ENCODE measurements at regions not wholly inside any gene's neighbourhood (a gene's known extent, or its start where the extent isn't known, plus 50 kb on each side); places are given as distances from the start of the nearest gene placed in this dataset.

DNA sequence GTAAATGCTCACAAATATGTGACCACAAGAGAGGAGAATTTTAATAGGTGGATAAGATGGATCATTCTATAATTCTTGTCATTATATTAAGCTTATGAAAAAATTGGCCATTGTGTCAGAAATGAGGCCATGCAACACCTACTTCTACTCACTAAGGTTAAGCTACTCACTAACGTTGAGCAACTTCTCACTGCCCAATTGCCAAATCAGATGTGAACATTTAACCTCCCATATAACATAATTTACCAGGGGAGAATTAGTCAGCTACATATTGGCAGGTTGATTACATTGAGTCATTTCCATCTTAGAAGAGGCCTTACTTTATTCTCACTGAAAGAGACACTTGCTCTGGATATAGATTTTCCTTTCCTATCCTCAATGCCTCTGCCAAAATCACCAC is 211.2 kb upstream of the DGKB start:
- ChIA-PET POLR2A (no interaction called here), CTCF (interaction anchor here (0.6 kb wide), 1 partner anchor 308 kb away, joined by 3 read pairs; no protein-coding TSS in a partner anchor)
- Histone ChIP-seq H3K4me3 (ENCODE audit: low read depth, low read length) (no peak overlapping the region), H3K27ac (ENCODE audit: extremely low read depth, low read depth, low read length) (no peak overlapping the region), H3K4me1 (ENCODE audit: control insufficient read depth, insufficient read depth, low read length) (no peaks in the 10 kb centered on the region), H3K9me3 (ENCODE audit: control insufficient read depth, insufficient read depth, low read depth, low read length) (no peaks in the 10 kb centered on the region), H3K36me3 (ENCODE audit: control insufficient read depth in 2 of 2, insufficient read depth in 1 of 2, low read length in 2 of 2) (no peaks in the 10 kb centered on the region)
- no peak for TF ChIP-seq ZSCAN18 (tag by site-specific recombination; IDR thresholded peaks at IDR 0.05)
- TF ChIP-seq PRDM6 (tag by site-specific recombination; IDR thresholded peaks at IDR 0.05): no peak
- TF ChIP-seq, protein P1, sequence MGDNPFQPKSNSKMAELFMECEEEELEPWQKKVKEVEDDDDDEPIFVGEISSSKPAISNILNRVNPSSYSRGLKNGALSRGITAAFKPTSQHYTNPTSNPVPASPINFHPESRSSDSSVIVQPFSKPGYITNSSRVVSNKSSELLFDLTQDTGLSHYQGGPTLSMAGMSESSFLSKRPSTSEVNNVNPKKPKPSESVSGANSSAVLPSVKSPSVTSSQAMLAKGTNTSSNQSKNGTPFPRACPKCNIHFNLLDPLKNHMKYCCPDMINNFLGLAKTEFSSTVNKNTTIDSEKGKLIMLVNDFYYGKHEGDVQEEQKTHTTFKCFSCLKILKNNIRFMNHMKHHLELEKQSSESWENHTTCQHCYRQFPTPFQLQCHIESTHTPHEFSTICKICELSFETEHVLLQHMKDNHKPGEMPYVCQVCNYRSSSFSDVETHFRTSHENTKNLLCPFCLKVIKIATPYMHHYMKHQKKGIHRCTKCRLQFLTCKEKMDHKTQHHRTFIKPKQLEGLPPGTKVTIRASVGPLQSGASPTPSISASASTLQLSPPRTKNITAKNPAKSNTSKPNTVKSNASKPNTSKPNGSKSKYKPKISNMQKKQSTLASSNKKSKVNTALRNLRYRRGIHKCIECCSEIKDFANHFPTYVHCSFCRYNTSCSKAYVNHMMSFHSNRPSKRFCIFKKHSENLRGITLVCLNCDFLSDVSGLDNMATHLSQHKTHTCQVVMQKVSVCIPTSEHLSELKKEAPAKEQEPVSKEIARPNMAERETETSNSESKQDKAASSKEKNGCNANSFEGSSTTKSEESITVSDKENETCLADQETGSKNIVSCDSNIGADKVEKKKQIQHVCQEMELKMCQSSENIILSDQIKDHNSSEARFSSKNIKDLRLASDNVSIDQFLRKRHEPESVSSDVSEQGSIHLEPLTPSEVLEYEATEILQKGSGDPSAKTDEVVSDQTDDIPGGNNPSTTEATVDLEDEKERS (tag by site-specific recombination; IDR thresholded peaks at IDR 0.05): no peak
- no peak for TF ChIP-seq SP7 (tag by site-specific recombination; IDR thresholded peaks at IDR 0.05)
- no peak for TF ChIP-seq SCRT1 (tag by site-specific recombination; IDR thresholded peaks at IDR 0.05; ENCODE audit: borderline replicate concordance)
- TF ChIP-seq ZNF16 (tag by site-specific recombination; IDR thresholded peaks at IDR 0.05; ENCODE audit: low read depth): no peak
- TF ChIP-seq, protein P2, sequence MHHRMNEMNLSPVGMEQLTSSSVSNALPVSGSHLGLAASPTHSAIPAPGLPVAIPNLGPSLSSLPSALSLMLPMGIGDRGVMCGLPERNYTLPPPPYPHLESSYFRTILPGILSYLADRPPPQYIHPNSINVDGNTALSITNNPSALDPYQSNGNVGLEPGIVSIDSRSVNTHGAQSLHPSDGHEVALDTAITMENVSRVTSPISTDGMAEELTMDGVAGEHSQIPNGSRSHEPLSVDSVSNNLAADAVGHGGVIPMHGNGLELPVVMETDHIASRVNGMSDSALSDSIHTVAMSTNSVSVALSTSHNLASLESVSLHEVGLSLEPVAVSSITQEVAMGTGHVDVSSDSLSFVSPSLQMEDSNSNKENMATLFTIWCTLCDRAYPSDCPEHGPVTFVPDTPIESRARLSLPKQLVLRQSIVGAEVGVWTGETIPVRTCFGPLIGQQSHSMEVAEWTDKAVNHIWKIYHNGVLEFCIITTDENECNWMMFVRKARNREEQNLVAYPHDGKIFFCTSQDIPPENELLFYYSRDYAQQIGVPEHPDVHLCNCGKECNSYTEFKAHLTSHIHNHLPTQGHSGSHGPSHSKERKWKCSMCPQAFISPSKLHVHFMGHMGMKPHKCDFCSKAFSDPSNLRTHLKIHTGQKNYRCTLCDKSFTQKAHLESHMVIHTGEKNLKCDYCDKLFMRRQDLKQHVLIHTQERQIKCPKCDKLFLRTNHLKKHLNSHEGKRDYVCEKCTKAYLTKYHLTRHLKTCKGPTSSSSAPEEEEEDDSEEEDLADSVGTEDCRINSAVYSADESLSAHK (tag by site-specific recombination; IDR thresholded peaks at IDR 0.05): no peak
- no peak for TF ChIP-seq ZNF140 (tag by site-specific recombination; IDR thresholded peaks at IDR 0.05)
- TF ChIP-seq ZBTB21 (tag by site-specific recombination; IDR thresholded peaks at IDR 0.05): no peak
- no peak for TF ChIP-seq ZBTB20 (tag by site-specific recombination; IDR thresholded peaks at IDR 0.05)
- TF ChIP-seq ZNF391 (tag by site-specific recombination; IDR thresholded peaks at IDR 0.05; ENCODE audit: borderline replicate concordance, low read depth): no peak
- no peak for TF ChIP-seq ZNF514 (tag by site-specific recombination; IDR thresholded peaks at IDR 0.05)
- TF ChIP-seq EGR2 (tag by site-specific recombination; IDR thresholded peaks at IDR 0.05; ENCODE audit: low read depth): no peak
- no peak for TF ChIP-seq MEIS1 (CRISPR knock-in tag; IDR thresholded peaks at IDR 0.05; ENCODE audit: borderline replicate concordance)
- no peak for TF ChIP-seq CTCF (tag by site-specific recombination; IDR thresholded peaks at IDR 0.05)
- no peak for TF ChIP-seq ZNF157 (tag by site-specific recombination; IDR thresholded peaks at IDR 0.05)
- no peak for TF ChIP-seq ZNF202 (tag by site-specific recombination; IDR thresholded peaks at IDR 0.05; ENCODE audit: borderline replicate concordance)
- no peak for TF ChIP-seq ZNF768 (tag by site-specific recombination; IDR thresholded peaks at IDR 0.05)
